HEK293T (cell line): ENCODE measurements at regions not wholly inside any gene's neighbourhood (a gene's known extent, or its start where the extent isn't known, plus 50 kb on each side); places are given as distances from the start of the nearest gene placed in this dataset.

Source experiments
- BHLHE40 ChIP-seq: fragments of 450-650 bp; IDR thresholded peaks from 2 replicates; pipeline ENCODE4 v1.6.1; 2016; ENCODE audit warnings: mild to moderate bottlenecking, moderate library complexity, borderline replicate concordance
- FOXK2 ChIP-seq: fragments of 450-650 bp; IDR thresholded peaks from 2 replicates; pipeline ENCODE4 v1.6.1; 2016; ENCODE audit warnings: mild to moderate bottlenecking
- LEF1 ChIP-seq: fragments of 450-650 bp; IDR thresholded peaks from 2 replicates; pipeline ENCODE4 v1.6.1; 2017; ENCODE audit warnings: mild to moderate bottlenecking, borderline replicate concordance

DNA sequence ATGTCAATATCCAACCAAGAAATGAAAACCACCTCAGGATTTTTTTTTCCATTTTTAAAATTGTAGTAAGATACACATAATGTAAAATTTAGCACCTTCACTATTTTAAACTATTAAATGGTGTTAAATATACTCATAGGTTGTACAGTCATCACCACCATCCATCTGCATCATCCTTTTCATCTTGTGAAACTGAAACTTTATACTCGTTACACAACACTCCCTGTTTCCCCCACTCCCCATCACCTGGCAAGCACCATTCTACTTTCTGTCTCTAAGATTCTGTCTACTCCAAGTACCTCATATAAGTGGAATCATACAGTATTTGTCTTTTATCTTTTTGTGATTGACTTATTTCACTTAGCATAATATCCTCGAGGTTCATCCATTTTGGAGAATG, 335.2 kb upstream of the NPSR1 start:
- TF ChIP-seq BHLHE40 (no peak), FOXK2 (no peak), LEF1 (no peak)
